ENCODE measurements at regions not wholly inside any gene's neighbourhood (a gene's known extent, or its start where the extent isn't known, plus 50 kb on each side); places are given as distances from the start of the nearest gene placed in this dataset.
A peak's percentile ranks its signal among the peaks of the same experiment; 100 is the strongest.

GRCh38 chr3:13176445-13176844, 103.2 kb upstream of the IQSEC1 start:
- DNase-seq (ENCODE audit: low spot score) (no peak), ATAC-seq (no peak)

GRCh38 chr3:13174803-13175135, 101.5 kb upstream of the IQSEC1 start:
- ATAC-seq, result no peak

GRCh38 chr3:13174011-13174802, 101.0 kb upstream of the IQSEC1 start:
- ATAC-seq (peak; percentile 68), DNase-seq (ENCODE audit: low spot score) (peak; percentile 54)

More at GRCh38 chr3:13174803-13175135, 101.5 kb upstream of the IQSEC1 start:
- DNase-seq (ENCODE audit: low spot score), result no peak

- peak; percentile 26 for ATAC-seq
- no peak for DNase-seq (ENCODE audit: low spot score)
These were observed 100.0 kb upstream of the IQSEC1 start for GRCh38 chr3:13173186-13173585.

DNA sequence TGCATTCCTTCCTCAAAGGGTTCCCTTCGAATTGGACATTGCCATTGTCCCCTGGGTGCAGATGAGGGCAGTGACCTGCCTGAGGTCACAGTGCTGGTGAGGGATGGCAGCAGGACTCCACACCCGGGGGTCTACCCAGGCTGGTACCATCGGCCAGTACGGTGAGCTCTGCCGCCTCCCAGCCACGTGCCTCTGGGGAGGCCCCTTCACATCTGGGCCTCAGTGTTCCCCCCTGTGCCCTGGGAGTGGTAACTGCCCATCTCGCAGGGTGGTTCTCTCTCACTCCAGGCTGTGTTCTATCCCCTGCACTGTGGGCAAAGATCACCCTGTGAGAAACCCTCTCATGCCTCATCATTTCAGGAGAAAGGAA, 99.4 kb upstream of the IQSEC1 start:
- no peak for DNase-seq (ENCODE audit: low spot score)
- ATAC-seq, result no peak

DNA sequence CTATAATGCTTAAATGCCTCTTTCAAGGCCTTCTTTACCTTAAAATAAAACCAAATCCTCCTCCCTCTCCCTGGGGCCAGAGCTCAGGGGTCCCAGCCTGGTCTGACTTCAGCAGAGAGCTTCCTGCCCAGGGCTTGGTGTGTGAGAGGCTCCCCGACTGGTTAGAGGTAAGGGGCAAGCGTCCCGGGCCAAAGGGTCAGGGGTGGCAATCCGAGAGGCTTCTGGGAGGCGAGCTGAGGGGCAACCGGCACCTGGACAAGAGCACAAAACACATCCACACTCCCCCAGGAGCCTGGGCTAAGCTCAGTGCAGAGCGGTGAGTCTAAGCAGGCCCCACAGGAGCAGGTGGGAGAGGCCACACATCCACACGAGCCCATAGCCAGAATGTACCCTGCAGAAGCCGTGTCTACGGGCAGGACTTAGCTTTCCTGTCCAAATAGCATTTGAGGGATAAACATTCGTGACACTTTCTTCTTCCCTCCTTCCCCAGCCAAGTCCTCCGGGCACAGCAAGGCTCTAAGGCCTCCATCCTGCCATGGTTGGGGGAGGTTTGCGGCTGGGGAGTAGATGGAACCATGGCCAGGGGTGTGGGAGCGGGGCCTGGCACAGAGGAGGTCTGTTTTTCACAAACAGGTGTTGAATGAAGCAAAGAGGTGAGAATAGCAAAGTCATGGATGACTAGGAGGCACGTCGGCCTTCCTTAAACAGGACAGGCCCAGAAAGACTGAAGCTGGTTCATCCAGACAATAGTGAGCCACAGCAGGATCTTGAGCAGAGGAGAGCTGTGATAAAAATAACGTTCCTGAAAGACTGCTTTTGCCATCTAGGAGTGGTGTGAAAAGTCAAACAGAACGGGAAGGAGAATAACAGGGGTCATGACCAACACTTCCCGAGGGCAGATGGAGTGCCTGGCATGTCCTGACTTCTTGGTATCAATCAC, 98.7 kb upstream of the IQSEC1 start:
- DNase-seq (ENCODE audit: low spot score) (no peak), ATAC-seq (no peak)

GRCh38 chr3:13170317-13170716, 97.1 kb upstream of the IQSEC1 start:
- no peak for DNase-seq (ENCODE audit: low spot score)
- ATAC-seq, result no peak

DNA sequence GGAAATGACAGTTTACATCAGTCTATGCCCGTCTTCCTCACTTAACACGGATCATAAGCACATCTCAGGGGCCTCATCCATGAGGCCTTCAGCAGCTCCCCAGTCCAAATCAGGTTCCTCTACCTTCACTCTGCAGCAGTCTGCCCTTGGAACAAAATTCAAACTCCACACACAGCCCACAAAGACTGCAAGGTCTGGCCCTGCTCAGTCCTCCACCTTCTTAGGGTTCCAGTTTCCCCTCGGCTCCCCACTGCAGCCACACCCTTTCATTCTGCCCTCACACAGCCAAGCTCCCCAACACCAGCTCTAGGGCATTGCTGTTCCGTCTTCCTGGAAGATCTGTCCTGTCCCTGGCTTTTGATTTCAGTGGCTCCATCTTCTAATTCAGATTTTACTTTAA, 95.2 kb upstream of the IQSEC1 start:
- DNase-seq (ENCODE audit: low spot score), result no peak
- no peak for ATAC-seq

DNA sequence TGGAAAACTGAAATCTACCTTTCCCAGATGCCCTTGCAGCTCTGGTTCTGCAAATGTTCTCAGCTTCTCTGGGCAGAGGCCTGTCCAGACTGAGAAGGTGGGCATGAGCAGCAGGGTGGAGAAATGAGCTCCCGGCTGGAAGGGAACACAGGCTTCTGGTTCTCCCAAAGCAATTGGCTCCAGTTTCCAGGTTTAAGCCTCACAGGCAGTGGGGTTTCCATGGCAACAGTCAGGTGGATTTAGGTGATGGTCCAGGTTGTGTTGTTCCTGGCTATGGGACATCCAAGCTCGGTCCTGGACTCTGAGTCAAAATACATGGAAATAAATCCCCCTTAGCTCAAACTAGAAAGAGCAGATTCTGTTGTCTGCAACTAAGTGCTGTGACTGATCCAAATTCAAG, 94.6 kb upstream of the IQSEC1 start:
- ATAC-seq, result no peak
- DNase-seq (ENCODE audit: low spot score), result no peak

- ATAC-seq, result no peak
- DNase-seq (ENCODE audit: low spot score), result no peak
These were observed 94.0 kb upstream of the IQSEC1 start for GRCh38 chr3:13167064-13167743.

- DNase-seq (ENCODE audit: low spot score) (no peak), ATAC-seq (no peak)
These were observed 93.2 kb upstream of the IQSEC1 start for GRCh38 chr3:13166243-13167063.

DNA sequence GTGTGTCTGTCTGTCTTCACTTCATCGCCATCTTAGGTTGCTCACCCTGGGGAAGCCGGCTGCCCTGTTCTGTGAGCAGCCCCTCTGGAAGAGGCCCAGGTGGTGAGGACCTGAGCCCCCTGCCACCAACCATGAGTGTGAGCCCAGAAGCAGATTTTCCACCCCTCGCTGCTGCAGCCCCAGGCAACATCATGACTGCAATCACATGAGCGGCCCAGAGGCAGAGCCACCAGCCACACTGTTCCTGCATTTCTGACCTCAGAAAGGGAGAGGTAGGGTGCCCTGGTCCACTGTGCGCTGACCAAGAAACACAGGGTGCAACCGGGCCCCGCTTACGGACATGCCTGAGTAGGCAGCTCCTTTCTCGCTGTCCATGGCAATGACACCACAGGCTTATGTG, 92.3 kb upstream of the IQSEC1 start:
- DNase-seq (ENCODE audit: low spot score), result no peak
- ATAC-seq, result no peak

GRCh38 chr3:13164893-13165492, 91.8 kb upstream of the IQSEC1 start:
- no peak for ATAC-seq
- no peak for DNase-seq (ENCODE audit: low spot score)

- ATAC-seq (no peak), DNase-seq (ENCODE audit: low spot score) (no peak)
These were observed 90.7 kb upstream of the IQSEC1 start for GRCh38 chr3:13163848-13164382.

GRCh38 chr3:13162549-13163320, 89.5 kb upstream of the IQSEC1 start:
- ATAC-seq (no peak), DNase-seq (ENCODE audit: low spot score) (no peak)

- DNase-seq (ENCODE audit: low spot score), result no peak
These were observed 88.7 kb upstream of the IQSEC1 start for GRCh38 chr3:13161771-13162535.

GRCh38 chr3:13161021-13161759, 88.0 kb upstream of the IQSEC1 start:
- no peak for ATAC-seq
- no peak for DNase-seq (ENCODE audit: low spot score)

More at GRCh38 chr3:13161771-13162535, 88.7 kb upstream of the IQSEC1 start:
- no peak for ATAC-seq

DNA sequence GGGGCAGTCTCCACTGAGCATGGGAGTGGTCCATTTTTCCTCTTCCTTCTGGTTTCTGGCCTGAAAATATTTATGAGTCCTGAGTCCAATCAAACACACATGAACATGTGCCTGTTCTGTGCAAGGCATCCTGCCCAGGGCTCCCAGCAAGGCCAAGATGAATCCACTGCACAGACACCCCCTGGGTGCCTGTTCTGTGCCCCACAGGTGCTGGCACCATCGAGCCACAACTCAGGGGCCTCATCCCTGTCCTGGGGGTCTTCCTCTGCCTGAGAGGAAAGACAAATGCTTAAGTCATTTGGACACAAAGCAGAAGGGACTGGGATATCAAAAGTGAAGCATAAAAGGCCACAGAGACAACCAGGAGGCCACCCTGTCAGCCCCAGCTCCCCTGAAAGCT, 87.4 kb upstream of the IQSEC1 start:
- DNase-seq (ENCODE audit: low spot score), result no peak
- ATAC-seq, result no peak

Measured in left lobe of liver (tissue), 2 donors.